SK-N-SH treated with all-trans-retinoic acid at 6 μM for 48 hours (cell line): ENCODE measurements at regions not wholly inside any gene's neighbourhood (a gene's known extent, or its start where the extent isn't known, plus 50 kb on each side); places are given as distances from the start of the nearest gene placed in this dataset.

Experiments
- ATAC-seq: fragments of 200-7000 bp; cut with Tn5 transposase; 3 replicates; pipeline ENCODE4 v1.9.1; 2020; ENCODE audit warnings: mild to moderate bottlenecking, moderate library complexity
- ARNTL ChIP-seq: fragments of 450-650 bp; formaldehyde crosslinking; IDR thresholded peaks from 2 replicates; pipeline ENCODE4 v1.5.0; 2020; ENCODE audit warnings: low read depth, mild to moderate bottlenecking, moderate library complexity, borderline replicate concordance
- BACH2 ChIP-seq: fragments of 250-450 bp; sonication (Bioruptor Pico); IDR thresholded peaks from 2 replicates; pipeline ENCODE4 v1.9.0; 2021; ENCODE audit warnings: mild to moderate bottlenecking, borderline replicate concordance
- CSDC2 ChIP-seq: fragments of 250-450 bp; sonication (Bioruptor Pico); IDR thresholded peaks from 2 replicates; pipeline ENCODE4 v1.5.0; 2020; ENCODE audit warnings: mild to moderate bottlenecking, moderate library complexity
- CSRNP3 ChIP-seq: fragments of 250-450 bp; sonication (Bioruptor Pico); IDR thresholded peaks from 2 replicates; pipeline ENCODE4 v1.5.1; 2021; ENCODE audit warnings: mild to moderate bottlenecking, moderate library complexity
- ESRRG ChIP-seq: fragments of 250-450 bp; sonication (Bioruptor Pico); IDR thresholded peaks from 2 replicates; pipeline ENCODE4 v1.6.1; 2021; ENCODE audit warnings: mild to moderate bottlenecking
- GLIS3 ChIP-seq: fragments of 250-450 bp; sonication (Bioruptor Pico); IDR thresholded peaks from 2 replicates; pipeline ENCODE4 v1.5.0; 2020; ENCODE audit warnings: mild to moderate bottlenecking, moderate library complexity
- ISL1 ChIP-seq: fragments of 250-450 bp; sonication (Bioruptor Pico); IDR thresholded peaks from 2 replicates; pipeline ENCODE4 v2.1.2; 2022; ENCODE audit warnings: mild to moderate bottlenecking, moderate library complexity
- OSR1 ChIP-seq: fragments of 250-450 bp; sonication (Bioruptor Pico); IDR thresholded peaks from 2 replicates; pipeline ENCODE4 v1.8.0; 2022; ENCODE audit warnings: moderate library complexity, mild to moderate bottlenecking, inconsistent platforms
- POU6F1 ChIP-seq: fragments of 250-450 bp; sonication (Bioruptor Pico); IDR thresholded peaks from 2 replicates; pipeline ENCODE4 v1.8.0; 2021; ENCODE audit warnings: low read depth, mild to moderate bottlenecking, moderate library complexity, borderline replicate concordance
- PPARA ChIP-seq: fragments of 250-450 bp; sonication (Bioruptor Pico); IDR thresholded peaks from 2 replicates; pipeline ENCODE4 v1.5.0; 2020; ENCODE audit warnings: mild to moderate bottlenecking, borderline replicate concordance
- RARB ChIP-seq: fragments of 250-450 bp; sonication (Bioruptor Pico); IDR thresholded peaks from 2 replicates; pipeline ENCODE4 v1.8.0; 2021; ENCODE audit warnings: mild to moderate bottlenecking, moderate library complexity
- TCF4 ChIP-seq: fragments of 250-450 bp; sonication (Bioruptor Pico); IDR thresholded peaks from 2 replicates; pipeline ENCODE4 v1.8.0; 2021; ENCODE audit warnings: mild to moderate bottlenecking, moderate library complexity, borderline replicate concordance
- TOX ChIP-seq: fragments of 250-450 bp; sonication (Bioruptor Pico); IDR thresholded peaks from 2 replicates; pipeline ENCODE4 v1.8.0; 2021; ENCODE audit warnings: mild to moderate bottlenecking, moderate library complexity, borderline replicate concordance
- ZC3H10 ChIP-seq: fragments of 250-450 bp; sonication (Bioruptor Pico); IDR thresholded peaks from 2 replicates; pipeline ENCODE4 v1.5.1; 2021; ENCODE audit warnings: mild to moderate bottlenecking, moderate library complexity
- ZFP3 ChIP-seq: fragments of 250-450 bp; sonication (Bioruptor Pico); IDR thresholded peaks from 2 replicates; pipeline ENCODE4 v1.5.0; 2020; ENCODE audit warnings: mild to moderate bottlenecking, moderate library complexity
- ZFP30 ChIP-seq: fragments of 450-650 bp; formaldehyde crosslinking; IDR thresholded peaks from 2 replicates; pipeline ENCODE4 v1.5.0; 2022; ENCODE audit warnings: mild to moderate bottlenecking, moderate library complexity
- ZNF565 ChIP-seq: fragments of 450-650 bp; formaldehyde crosslinking; conservative IDR thresholded peaks from 2 replicates; pipeline ENCODE4 v1.5.0; 2020; ENCODE audit warnings: low read depth, mild to moderate bottlenecking, moderate library complexity
- ZNF8 ChIP-seq: fragments of 450-650 bp; formaldehyde crosslinking; IDR thresholded peaks from 2 replicates; pipeline ENCODE4 v1.5.0; 2020; ENCODE audit warnings: mild to moderate bottlenecking, moderate library complexity
- TF ChIP-seq, protein P1 (sequence below): fragments of 250-450 bp; sonication (Bioruptor Pico); IDR thresholded peaks from 2 replicates; pipeline ENCODE4 v1.5.0; 2020; ENCODE audit warnings: mild to moderate bottlenecking, moderate library complexity
- TF ChIP-seq, protein P2 (sequence below): fragments of 250-450 bp; sonication (Bioruptor Pico); IDR thresholded peaks from 2 replicates; pipeline ENCODE4 v1.5.1; 2020; ENCODE audit warnings: low read depth, mild to moderate bottlenecking, moderate library complexity

GRCh38 chr2:153156743-153157142, 321.8 kb downstream of the RPRM start:
- TF ChIP-seq ZFP3 (CRISPR knock-in tag) (no peak), TCF4 (no peak), ZFP30 (CRISPR knock-in tag) (no peak)
- no peak for ATAC-seq

GRCh38 chr2:153152036-153152435, 326.5 kb downstream of the RPRM start:
- TF ChIP-seq ZC3H10 (CRISPR knock-in tag) (no peak), ISL1 (CRISPR knock-in tag) (no peak), CSDC2 (CRISPR knock-in tag) (no peak), PPARA (CRISPR knock-in tag) (no peak), TOX (no peak), ARNTL (CRISPR knock-in tag) (no peak), GLIS3 (CRISPR knock-in tag) (no peak)
- TF ChIP-seq, protein P1, sequence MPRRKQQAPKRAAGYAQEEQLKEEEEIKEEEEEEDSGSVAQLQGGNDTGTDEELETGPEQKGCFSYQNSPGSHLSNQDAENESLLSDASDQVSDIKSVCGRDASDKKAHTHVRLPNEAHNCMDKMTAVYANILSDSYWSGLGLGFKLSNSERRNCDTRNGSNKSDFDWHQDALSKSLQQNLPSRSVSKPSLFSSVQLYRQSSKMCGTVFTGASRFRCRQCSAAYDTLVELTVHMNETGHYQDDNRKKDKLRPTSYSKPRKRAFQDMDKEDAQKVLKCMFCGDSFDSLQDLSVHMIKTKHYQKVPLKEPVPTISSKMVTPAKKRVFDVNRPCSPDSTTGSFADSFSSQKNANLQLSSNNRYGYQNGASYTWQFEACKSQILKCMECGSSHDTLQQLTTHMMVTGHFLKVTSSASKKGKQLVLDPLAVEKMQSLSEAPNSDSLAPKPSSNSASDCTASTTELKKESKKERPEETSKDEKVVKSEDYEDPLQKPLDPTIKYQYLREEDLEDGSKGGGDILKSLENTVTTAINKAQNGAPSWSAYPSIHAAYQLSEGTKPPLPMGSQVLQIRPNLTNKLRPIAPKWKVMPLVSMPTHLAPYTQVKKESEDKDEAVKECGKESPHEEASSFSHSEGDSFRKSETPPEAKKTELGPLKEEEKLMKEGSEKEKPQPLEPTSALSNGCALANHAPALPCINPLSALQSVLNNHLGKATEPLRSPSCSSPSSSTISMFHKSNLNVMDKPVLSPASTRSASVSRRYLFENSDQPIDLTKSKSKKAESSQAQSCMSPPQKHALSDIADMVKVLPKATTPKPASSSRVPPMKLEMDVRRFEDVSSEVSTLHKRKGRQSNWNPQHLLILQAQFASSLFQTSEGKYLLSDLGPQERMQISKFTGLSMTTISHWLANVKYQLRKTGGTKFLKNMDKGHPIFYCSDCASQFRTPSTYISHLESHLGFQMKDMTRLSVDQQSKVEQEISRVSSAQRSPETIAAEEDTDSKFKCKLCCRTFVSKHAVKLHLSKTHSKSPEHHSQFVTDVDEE (CRISPR knock-in tag), result no peak
- no peak for ATAC-seq

DNA sequence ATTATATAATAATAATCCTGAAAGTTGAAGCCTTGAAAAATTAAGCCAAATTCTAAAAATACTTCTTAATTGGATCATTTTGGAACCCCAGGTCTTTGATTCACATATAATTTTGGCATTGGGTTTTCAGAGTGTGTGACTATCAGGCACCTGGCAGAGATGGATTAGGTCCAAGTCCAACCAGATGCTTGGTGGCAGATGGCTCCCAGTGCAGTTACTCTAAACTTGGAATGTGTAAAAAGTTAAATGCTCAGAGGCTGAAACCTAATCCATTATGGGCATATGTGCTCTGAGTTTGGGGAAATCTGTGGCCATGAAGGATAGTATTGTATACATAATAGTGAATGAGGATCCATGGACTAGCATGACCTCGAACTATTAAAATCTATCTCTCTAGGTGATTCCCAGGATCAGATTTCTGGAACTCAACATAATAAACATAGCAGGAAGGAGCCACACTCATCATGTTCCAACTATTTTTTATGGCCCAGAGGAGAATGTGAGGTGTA, 333.0 kb downstream of the RPRM start:
- ATAC-seq, result no peak
- TF ChIP-seq RARB (no peak), PPARA (CRISPR knock-in tag) (no peak), ARNTL (CRISPR knock-in tag) (no peak)

GRCh38 chr2:153143540-153143939, 335.0 kb downstream of the RPRM start:
- TF ChIP-seq RARB, result no peak
- no peak for TF ChIP-seq ZNF565 (CRISPR knock-in tag)
- TF ChIP-seq ARNTL (CRISPR knock-in tag), result no peak
- no peak for TF ChIP-seq ZC3H10 (CRISPR knock-in tag)
- TF ChIP-seq TOX, result no peak
- TF ChIP-seq ZFP3 (CRISPR knock-in tag), result no peak
- TF ChIP-seq ESRRG, result no peak
- no peak for ATAC-seq

- TF ChIP-seq POU6F1 (no peak), ARNTL (CRISPR knock-in tag) (no peak)
- ATAC-seq, result no peak
These were observed 338.1 kb downstream of the RPRM start for GRCh38 chr2:153140498-153140897.

DNA sequence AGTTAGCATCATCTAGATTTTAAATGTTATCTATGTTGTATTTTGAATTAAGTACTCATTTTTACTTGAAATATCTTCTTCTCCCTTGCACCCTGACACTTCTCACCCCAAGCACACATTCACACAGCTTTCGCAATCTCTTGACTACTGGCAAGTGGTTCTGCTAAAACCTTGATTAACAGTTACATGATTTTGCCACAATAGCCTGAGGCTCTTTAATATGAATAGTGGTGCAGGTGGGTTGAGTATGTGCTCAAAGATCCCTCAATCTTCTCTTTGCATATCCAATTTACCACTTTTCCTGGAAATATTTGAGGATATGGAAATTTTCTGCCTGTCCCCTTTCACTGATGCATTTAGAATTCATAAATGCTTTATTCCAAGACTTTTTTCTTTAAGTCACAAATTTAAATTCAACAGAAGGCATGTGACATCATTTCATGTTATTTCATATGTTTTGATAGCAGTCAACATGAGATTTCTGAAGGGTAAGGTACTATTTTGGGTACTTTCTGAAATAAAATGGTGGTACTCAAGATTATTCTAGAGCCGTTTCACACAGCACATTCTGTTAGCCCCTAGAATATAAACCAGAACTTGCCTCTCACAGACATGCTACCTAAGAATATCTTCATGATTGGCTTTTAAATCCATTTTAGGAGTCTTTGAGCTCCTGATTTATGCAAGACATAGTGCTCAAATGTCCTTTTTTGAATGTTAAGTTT, 339.7 kb downstream of the RPRM start:
- ATAC-seq, result no peak
- no peak for TF ChIP-seq ZNF8
- no peak for TF ChIP-seq ZC3H10 (CRISPR knock-in tag)
- TF ChIP-seq, protein P1 (CRISPR knock-in tag), result no peak
- TF ChIP-seq OSR1 (CRISPR knock-in tag), result no peak
- TF ChIP-seq ESRRG, result no peak
- TF ChIP-seq GLIS3 (CRISPR knock-in tag), result no peak
- no peak for TF ChIP-seq BACH2 (CRISPR knock-in tag)
- TF ChIP-seq PPARA (CRISPR knock-in tag), result no peak
- no peak for TF ChIP-seq CSDC2 (CRISPR knock-in tag)
- no peak for TF ChIP-seq CSRNP3 (CRISPR knock-in tag)
- no peak for TF ChIP-seq ISL1 (CRISPR knock-in tag)
- no peak for TF ChIP-seq RARB
- TF ChIP-seq, protein P2, sequence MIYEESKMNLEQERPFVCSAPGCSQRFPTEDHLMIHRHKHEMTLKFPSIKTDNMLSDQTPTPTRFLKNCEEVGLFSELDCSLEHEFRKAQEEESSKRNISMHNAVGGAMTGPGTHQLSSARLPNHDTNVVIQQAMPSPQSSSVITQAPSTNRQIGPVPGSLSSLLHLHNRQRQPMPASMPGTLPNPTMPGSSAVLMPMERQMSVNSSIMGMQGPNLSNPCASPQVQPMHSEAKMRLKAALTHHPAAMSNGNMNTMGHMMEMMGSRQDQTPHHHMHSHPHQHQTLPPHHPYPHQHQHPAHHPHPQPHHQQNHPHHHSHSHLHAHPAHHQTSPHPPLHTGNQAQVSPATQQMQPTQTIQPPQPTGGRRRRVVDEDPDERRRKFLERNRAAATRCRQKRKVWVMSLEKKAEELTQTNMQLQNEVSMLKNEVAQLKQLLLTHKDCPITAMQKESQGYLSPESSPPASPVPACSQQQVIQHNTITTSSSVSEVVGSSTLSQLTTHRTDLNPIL (CRISPR knock-in tag), result no peak
- no peak for TF ChIP-seq ZFP30 (CRISPR knock-in tag)
